Suprapubic skin (tissue), 3 donors: ENCODE measurements at regions not wholly inside any gene's neighbourhood (a gene's known extent, or its start where the extent isn't known, plus 50 kb on each side); places are given as distances from the start of the nearest gene placed in this dataset.

ENCODE experiments used
- CTCF ChIP-seq, 2 donors: fragments of 200-600 bp in 1 of 2; fragments of 450-650 bp in 1 of 2; sonication (generic) in 1 of 2; IDR thresholded peaks; one replicate each; pipeline ENCODE4 v1.5.1; 2016 to 2019; ENCODE audit warnings: antibody characterized with exemption in 2 of 2, mild to moderate bottlenecking in 1 of 2, moderate library complexity in 1 of 2
- EP300 ChIP-seq: sonication (generic); formaldehyde crosslinking; IDR thresholded peaks from one replicate; pipeline ENCODE4 v1.6.1; 2017; ENCODE audit warnings: antibody characterized with exemption

- TF ChIP-seq EP300: no peak
- TF ChIP-seq CTCF (IDR thresholded peaks at IDR 0.05): no peak
These were observed 78.2 kb downstream of the FAT3 start for GRCh38 chr11:92302770-92303169.
